Small intestine (tissue), 7 donors: ENCODE measurements at regions not wholly inside any gene's neighbourhood (a gene's known extent, or its start where the extent isn't known, plus 50 kb on each side); places are given as distances from the start of the nearest gene placed in this dataset.
"Not testable (repeated sequence)": the region's sequence is repeated elsewhere in the genome, so short reads cannot be mapped to it uniquely, and the experiment has no call there.

ENCODE experiments used
- DNase-seq, 2 donors: peaks; one replicate each; pipeline versions ENCODE4 v3.0.0 to v3.0.0-alpha.2; 2013
- FAIRE-seq: peaks from 2 replicates; lab custom pipeline; 2012; peaks lifted over from hg19 to GRCh38; lab: Jason Lieb, UNC
- H3K27ac ChIP-seq, 3 donors: one replicate each; pipeline ENCODE4 v1.5.1; 2013; ENCODE audit warnings: low read length in 2 of 3, mild to moderate bottlenecking in 2 of 3, control low read depth in 1 of 3, inconsistent platforms in 1 of 3, low read depth in 1 of 3, moderate library complexity in 1 of 3
- H3K27me3 ChIP-seq, 3 donors: one replicate each; pipeline ENCODE4 v1.6.1; 2013; ENCODE audit warnings: low read length in 3 of 3, inconsistent platforms in 1 of 3; ENCODE audit not compliant: control insufficient read depth in 3 of 3, insufficient read depth in 3 of 3
- H3K36me3 ChIP-seq, 3 donors: one replicate each; pipeline ENCODE4 v1.6.1; 2013; ENCODE audit warnings: low read length in 3 of 3, inconsistent platforms in 1 of 3, low read depth in 1 of 3, mild to moderate bottlenecking in 1 of 3, moderate library complexity in 1 of 3; ENCODE audit not compliant: control insufficient read depth in 3 of 3, insufficient read depth in 2 of 3
- H3K4me1 ChIP-seq, 3 donors: one replicate each; pipeline ENCODE4 v1.6.1; 2013; ENCODE audit warnings: low read length in 2 of 3, inconsistent platforms in 1 of 3, low read depth in 1 of 3, mild to moderate bottlenecking in 1 of 3, moderate library complexity in 1 of 3; ENCODE audit not compliant: control insufficient read depth in 3 of 3, insufficient read depth in 2 of 3
- H3K4me3 ChIP-seq, 3 donors: one replicate each; pipeline ENCODE4 v1.5.1; 2013; ENCODE audit warnings: low read length in 3 of 3, control low read depth in 1 of 3, inconsistent platforms in 1 of 3, low read depth in 1 of 3, mild to moderate bottlenecking in 1 of 3, moderate library complexity in 1 of 3
- H3K9me3 ChIP-seq, 2 donors: one replicate each; pipeline ENCODE4 v1.6.1; 2013; ENCODE audit warnings: low read depth in 1 of 2, low read length in 1 of 2; ENCODE audit not compliant: control insufficient read depth in 2 of 2, insufficient read depth in 1 of 2
- WGBS, 3 donors: extraction: QIAGEN DNeasy Blood & Tissue Kit; methylation state at CpG; one replicate each; pipeline ENCODE4 v1.1.7; 2013; 5-methylcytosine and 5-hydroxymethylcytosine counted together
- donor health status: healthy with polysubstance abuse.
- donor health status: control.
- donor health status: control.
- donor health status: Bipolar disorder and iron deficiency.
- donor health status: healthy.

GRCh38 chr6:60767791-60768499 is 1518.1 kb downstream of the KHDRBS2 start:
- H3K36me3 ChIP-seq, H3K27ac ChIP-seq, FAIRE-seq, H3K27me3 ChIP-seq, H3K4me1 ChIP-seq, H3K9me3 ChIP-seq, H3K4me3 ChIP-seq: not testable (repeated sequence)
- WGBS, 3 donors, result 43 to 65% (median 65%) methylated on average over 4 of the region's 4 CpGs
- peak in 1 of 2 donors; percentile 39 for DNase-seq

GRCh38 chr6:60765331-60765730 is 1520.7 kb downstream of the KHDRBS2 start:
- not testable (repeated sequence) for H3K9me3 ChIP-seq, H3K27ac ChIP-seq, DNase-seq, H3K4me3 ChIP-seq, H3K36me3 ChIP-seq, H3K27me3 ChIP-seq, H3K4me1 ChIP-seq, FAIRE-seq

- not testable (repeated sequence) for FAIRE-seq, H3K4me3 ChIP-seq, H3K4me1 ChIP-seq, H3K27ac ChIP-seq, DNase-seq, H3K36me3 ChIP-seq, H3K27me3 ChIP-seq, H3K9me3 ChIP-seq
- WGBS, 3 donors, result 69 to 76% (median 73%) methylated on average over 3 to 4 of the region's 4 CpGs
Observed at GRCh38 chr6:60763464-60764080, 1522.5 kb downstream of the KHDRBS2 start.

- not testable (repeated sequence) for FAIRE-seq
Observed at GRCh38 chr6:60760928-60761327, 1525.1 kb downstream of the KHDRBS2 start.

GRCh38 chr6:60759149-60759825 is 1526.7 kb downstream of the KHDRBS2 start:
- not testable (repeated sequence) for H3K27me3 ChIP-seq, H3K4me3 ChIP-seq, H3K36me3 ChIP-seq, FAIRE-seq, H3K9me3 ChIP-seq, H3K4me1 ChIP-seq, H3K27ac ChIP-seq
- WGBS, 3 donors, result 25 to 69% (median 37%) methylated on average over 2 of the region's 2 CpGs
- DNase-seq, result peak in 1 of 2 donors; percentile 40

More at GRCh38 chr6:60760928-60761327, 1525.1 kb downstream of the KHDRBS2 start:
- WGBS, 3 donors, result 47 to 64% (median 56%) methylated on average over 1 of the region's 1 CpG
- H3K36me3 ChIP-seq, H3K27me3 ChIP-seq, H3K27ac ChIP-seq, H3K4me3 ChIP-seq, DNase-seq, H3K4me1 ChIP-seq, H3K9me3 ChIP-seq: not testable (repeated sequence)

- H3K36me3 ChIP-seq, H3K9me3 ChIP-seq, H3K27ac ChIP-seq, H3K4me3 ChIP-seq, H3K27me3 ChIP-seq, H3K4me1 ChIP-seq, FAIRE-seq: not testable (repeated sequence)
- peak in 1 of 2 donors; percentile 50 for DNase-seq
- 54 to 69% (median 57%) methylated on average over 8 to 9 of the region's 9 CpGs for WGBS, 3 donors
Observed at GRCh38 chr6:60758725-60759124, 1527.3 kb downstream of the KHDRBS2 start.

- H3K36me3 ChIP-seq, result no peaks in the 10 kb centered on the region
- peaks cover 0 to 6% of the 10 kb centered on the region in 2 donors for H3K9me3 ChIP-seq
- no peak overlapping the region for H3K4me3 ChIP-seq
- no peak overlapping the region for H3K27ac ChIP-seq
- no peaks in the 10 kb centered on the region for H3K27me3 ChIP-seq
- no peaks in the 10 kb centered on the region for H3K4me1 ChIP-seq
- FAIRE-seq (no peak), DNase-seq (peak in 1 of 2 donors; percentile 29)
Observed at GRCh38 chr6:60754879-60755278, 1531.1 kb downstream of the KHDRBS2 start.

- H3K4me1 ChIP-seq, FAIRE-seq, H3K36me3 ChIP-seq, H3K9me3 ChIP-seq, DNase-seq, H3K27ac ChIP-seq, H3K4me3 ChIP-seq, H3K27me3 ChIP-seq: not testable (repeated sequence)
- WGBS, 3 donors, result 48 to 65% (median 52%) methylated on average over 7 of the region's 7 CpGs
Observed at GRCh38 chr6:60750353-60751081, 1535.5 kb downstream of the KHDRBS2 start.
